ENCODE measurements at regions not wholly inside any gene's neighbourhood (a gene's known extent, or its start where the extent isn't known, plus 50 kb on each side); places are given as distances from the start of the nearest gene placed in this dataset.
"Not testable (repeated sequence)": the region's sequence is repeated elsewhere in the genome, so short reads cannot be mapped to it uniquely, and the experiment has no call there.

DNA sequence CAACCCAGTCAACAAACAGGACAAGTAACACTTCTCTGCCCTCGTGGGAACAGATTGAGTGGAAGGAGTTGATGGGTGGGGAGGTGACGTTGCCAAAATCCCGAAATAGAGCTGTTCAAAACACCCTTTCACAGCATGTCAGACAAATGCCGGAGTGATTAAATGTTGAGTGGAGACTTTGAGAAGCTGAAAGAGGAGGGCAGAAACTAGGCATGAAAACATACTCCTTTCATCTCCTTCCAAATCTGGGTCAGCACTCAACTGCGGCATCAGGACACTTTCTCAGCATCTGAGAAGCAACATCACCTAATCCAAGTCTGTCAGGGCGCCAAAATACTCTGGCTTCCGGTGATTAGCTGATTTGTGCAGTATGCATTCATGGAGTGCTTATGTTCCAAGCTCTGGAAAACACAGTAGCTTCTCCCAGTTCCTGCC, 51.5 kb upstream of the MRI1 start:
- no peak for DNase-seq (ENCODE audit: low spot score)

DNA sequence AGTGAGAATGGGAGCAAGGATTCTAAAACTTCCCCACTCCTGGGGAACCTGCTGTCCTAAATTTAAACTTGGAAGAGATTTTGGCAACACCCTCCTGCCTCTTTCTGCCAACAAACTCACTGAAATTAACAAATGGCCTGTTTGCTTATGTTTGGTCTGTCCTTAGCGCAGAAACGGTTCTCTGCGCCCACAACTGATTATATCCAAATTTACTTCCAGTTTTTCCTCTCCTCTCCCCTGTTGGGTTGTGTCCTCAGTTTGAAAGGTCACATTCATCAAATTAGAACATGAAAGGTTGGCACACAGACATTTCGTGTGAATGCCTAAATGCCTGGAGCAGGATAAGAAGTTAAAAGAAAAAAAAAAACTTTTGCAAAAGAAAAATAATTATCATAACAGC, 56.4 kb upstream of the MRI1 start:
- DNase-seq (ENCODE audit: low spot score), result no peak

DNA sequence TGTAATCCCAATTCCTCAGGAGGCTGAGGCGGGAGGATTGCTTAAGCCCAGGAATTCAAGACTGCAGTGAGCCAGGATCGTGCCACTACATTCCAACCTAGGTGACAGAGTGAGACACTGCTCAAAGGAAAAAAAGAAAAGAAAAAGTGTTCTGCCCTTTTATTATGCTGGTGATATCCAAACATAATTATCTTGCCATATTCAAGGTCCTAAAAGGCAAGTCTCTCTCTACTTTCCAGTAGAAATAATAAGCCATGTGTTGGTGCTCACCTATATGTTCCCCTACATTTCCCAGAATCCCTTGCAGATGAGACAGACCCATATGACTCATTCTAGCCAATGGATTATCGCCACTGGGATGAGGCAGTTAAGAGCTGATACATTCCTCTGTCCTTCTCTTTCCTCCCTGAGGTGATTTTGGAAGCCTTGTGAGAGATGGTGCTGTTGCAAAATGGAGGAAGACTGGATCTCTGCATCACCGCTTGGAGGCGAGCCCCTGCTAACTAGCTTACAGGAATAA, 58.3 kb upstream of the MRI1 start:
- no peak for DNase-seq (ENCODE audit: low spot score)

DNA sequence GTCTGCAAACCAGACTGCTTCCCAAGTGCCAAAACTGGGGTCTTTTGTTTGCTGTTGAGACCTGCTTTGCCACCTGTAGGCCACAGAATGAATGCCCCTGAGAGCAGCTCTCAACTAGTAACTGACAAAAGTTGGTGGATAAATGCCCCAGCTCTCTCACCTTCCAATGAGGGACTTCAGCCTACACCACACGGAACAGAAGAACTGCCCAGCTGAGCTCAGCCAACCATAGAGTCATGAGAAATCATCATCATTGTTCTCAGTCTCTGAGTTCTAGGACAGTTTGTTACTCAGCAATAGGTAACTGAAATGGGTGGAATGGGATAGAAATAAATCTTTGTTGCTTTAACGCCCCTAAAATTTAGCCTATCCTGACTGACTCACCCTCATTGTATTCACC, 59.1 kb upstream of the MRI1 start:
- no peak for DNase-seq (ENCODE audit: low spot score)

DNA sequence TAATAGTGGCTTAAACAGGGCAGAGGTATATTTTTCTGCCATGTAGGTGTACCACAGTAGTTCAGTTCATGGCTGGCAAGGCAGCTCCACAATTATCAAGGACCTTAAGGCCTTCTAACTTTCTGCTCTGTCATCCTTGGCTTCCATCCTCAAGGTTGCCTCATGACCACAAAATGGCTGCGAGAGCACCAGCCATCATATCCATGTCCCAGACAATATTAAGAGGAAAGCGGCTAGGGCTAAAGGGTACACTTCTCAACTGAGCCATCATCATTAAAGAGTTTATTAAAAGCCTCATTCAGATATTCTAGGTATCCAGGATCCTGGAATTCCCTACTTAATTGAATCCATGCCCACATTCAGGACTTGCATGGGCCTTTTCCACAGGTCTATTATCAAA, 62.7 kb upstream of the MRI1 start:
- no peak for DNase-seq (ENCODE audit: low spot score)

DNA sequence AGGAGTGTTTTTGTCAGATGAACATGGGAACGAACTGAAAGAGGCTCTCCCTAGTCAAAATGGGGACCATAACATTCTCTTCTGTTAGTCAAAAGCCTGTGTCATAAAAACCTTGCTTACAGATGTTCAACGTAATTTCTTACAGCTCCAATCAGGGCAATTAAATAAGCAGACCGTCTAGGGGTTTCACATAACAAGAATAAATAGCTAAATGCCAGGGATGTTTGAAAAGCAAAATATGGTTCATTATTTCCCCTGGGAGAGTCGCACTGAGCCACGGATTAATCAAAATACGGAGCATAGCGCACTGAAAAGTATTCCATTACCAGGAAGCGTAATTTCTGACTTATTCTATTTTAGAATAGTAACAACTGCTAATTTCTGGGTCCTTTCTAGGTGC, 63.7 kb upstream of the MRI1 start:
- no peak for DNase-seq (ENCODE audit: low spot score)

DNA sequence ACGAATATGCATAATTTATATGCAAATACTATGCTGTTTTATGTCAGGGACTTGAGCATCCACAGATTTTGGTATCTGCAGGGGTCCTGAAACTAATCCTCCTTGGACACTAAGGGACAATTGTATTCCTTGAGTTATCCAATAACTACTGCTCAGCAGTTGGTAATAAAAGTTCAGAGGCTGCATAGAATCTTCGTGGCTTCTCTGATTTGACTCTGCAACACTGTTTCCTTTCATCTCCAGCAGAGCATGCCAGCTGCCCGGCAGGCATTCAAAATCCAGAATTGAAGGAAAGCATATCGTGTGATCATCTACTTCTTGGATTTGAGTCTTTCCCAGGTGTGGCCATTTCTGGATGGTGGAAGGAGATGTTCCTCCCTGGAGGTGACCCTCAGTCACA, 64.5 kb upstream of the MRI1 start:
- DNase-seq (ENCODE audit: low spot score), result no peak

DNA sequence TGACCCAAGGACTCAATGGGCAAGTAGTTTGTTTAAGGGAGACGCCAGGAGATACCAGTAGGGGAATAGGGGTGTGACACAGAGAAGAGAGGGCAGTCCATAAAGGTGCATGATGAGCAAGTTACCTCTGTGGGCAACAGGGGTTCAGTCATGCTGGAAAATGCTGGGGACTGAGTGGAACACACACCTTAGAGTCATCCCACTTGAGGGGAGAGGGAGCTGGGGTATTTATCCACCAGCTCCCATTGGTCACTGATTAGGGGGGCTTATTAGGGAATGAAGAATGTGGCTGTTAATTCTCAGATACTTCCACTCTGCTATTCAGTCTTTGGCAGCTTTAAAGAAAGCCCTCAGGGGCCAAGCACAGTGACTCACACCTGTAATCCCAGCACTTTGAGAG, 67.5 kb upstream of the MRI1 start:
- DNase-seq (ENCODE audit: low spot score), result no peak

DNA sequence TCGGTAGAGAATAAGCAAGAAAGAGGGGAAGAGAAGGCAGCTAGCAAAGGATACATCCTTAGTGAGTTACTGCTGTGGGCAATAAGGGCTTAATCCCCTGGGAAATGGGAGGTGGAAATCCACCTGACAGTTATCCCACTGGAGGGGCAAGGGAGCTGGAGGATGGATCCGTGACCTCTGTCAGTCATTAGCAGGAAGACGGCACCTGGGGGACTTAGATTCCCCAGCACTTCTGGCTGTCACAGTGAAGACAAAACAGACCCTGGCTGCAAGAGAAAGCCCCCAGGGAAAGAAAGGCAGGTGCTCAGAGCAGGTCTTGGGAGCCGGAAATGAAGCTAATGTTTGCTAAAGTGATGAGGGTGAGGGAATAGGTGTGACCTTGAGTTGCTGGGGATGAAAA, 70.4 kb upstream of the MRI1 start:
- no peak for DNase-seq (ENCODE audit: low spot score)

DNA sequence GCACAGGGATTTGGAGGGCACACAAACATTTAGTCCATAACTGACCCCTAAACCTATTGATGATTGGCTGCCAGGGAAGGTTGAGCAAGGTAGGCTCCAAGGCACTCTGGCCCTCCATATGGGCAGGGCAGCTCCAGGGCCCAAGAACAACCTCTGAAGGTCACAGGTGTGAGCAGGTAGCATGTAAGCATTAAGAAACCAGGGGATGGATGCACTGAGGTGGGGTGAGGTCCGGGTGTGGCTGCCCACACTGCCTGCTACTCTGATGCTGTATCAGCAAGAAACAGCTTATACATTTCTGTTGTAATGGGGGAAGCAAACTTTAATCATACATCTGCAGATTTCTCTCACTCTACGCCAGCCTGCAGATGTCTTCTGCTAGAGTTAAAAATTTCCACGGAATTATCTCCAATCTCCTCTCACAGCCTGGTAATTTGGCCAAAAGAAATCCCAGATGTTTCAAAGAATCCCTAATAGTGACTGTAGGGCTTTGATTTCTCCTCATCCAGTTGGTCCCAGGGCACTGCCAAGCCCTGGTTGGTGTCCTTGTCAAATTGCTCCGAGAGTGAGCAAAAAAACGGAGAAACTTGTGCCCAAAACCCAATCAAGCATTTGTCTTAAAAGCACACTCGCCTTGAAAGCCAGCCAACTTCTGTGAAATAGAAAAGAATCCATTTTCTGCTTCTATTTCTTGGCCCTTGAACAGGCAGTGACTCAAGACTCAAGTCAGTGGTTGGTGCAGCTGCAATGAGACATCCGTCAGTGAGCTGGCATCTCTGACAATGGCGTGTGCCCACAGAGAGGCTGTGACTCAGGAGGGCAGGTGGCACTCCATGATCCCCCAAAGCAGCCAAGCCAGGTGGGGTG, 72.5 kb upstream of the MRI1 start:
- no peak for DNase-seq (ENCODE audit: low spot score)

DNA sequence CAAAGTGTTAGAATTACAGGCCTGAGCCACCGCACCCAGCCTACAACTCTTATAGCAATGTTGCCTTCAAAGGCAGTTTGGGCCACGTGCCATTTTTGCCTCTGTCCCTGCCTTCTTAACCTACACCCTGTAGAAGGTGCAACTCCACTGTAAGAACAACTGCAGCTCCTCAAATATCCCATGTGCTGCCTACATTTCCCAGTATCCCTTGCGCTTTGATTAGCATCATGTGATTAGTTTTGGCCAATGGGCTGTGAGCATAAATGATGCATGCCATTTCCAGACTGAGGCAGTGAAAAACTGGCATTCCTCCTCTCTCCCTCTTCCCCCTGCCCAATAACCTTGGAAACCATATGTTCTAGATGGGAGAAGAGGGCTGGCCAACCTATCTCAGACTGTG, 75.2 kb upstream of the MRI1 start:
- no peak for DNase-seq (ENCODE audit: low spot score)

DNA sequence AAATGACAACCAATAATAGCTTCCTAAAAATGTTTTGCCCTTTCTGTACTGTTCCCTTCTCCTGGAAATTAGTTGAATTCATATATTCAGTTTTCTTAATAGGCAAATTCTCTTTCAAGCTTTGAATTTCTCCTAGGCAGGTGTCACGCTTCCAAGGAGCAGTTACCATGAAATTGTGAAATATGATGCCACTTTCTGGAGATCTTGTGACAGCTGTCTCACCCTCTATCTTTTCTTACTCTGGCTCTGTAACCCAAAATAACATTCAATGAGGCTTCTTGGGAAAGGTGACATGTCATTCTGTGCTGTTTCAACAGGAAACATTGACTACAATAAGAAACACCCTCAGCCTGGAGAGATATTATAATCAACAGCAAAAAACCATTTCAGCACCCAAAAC, 80.3 kb upstream of the MRI1 start:
- no peak for DNase-seq (ENCODE audit: low spot score)

DNA sequence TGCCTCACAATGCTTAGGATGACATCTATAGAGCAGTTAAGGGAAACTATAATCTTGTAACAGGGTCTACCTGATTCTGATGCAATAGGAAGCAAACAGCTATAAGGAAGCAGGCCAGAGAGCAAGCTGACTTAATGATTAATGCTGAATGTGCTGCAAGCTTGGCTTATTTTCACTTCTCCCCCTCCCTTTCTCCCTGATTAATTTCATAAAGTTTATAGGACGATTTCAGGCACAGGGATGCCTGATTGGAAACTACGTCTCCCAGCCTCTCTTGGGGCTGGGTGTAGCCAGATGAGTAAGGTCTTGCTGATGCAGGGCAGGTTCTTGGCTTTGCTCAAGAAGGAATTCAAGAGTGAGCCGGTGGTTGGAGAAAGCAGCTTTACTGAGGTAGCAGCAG, 82.8 kb upstream of the MRI1 start:
- no peak for DNase-seq (ENCODE audit: low spot score)

DNA sequence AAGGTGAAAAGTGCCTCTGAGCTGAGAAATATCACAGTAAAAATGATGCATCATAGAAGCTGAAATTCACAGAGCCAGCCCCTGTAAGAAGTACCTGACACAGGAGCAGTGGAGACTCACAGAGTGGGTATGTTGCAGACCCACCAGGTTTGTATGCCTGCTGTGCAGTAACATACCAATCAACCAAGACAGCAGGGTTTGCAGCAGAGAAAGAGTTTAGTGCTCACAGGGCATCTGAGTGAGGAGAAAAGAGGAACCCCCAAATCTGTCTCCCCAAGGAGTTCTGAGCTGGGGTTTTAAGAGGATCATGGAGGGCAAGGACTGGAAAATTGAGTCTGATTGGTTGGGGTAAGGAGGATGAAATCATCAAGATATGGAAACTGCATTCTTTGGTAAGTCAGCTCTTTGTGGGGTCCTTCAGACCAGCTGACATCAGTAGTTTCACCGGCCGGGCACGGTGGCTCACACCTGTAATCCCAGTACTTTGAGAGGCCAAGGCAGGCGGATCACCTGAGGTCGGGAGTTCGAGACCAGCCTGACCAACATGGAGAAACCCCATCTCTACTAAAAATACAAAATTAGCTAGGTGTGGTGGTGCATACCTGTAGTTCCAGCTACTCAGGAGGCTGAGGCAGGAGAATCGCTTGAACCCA, 83.5 kb upstream of the MRI1 start:
- DNase-seq (ENCODE audit: low spot score), result not testable (repeated sequence)

DNA sequence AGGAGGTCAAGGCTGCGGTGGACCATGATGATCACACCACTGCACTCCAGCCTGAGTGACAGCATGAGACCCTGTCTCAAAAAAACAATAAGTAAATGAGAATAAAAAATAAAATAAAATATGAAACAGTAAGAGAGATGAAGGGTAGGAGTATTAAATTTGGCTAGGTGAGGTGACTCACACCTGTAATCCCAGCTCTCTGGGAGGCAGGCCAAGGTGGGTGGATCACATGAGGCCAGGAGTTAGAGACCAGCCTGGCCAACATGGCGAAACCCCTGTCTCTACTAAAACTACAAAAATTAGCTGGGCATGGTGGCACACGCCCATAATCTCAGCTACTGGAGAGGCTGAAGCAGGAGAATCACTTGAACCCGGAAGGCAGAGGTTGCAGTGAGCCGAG, 87.4 kb upstream of the MRI1 start:
- DNase-seq (ENCODE audit: low spot score), result not testable (repeated sequence)

DNA sequence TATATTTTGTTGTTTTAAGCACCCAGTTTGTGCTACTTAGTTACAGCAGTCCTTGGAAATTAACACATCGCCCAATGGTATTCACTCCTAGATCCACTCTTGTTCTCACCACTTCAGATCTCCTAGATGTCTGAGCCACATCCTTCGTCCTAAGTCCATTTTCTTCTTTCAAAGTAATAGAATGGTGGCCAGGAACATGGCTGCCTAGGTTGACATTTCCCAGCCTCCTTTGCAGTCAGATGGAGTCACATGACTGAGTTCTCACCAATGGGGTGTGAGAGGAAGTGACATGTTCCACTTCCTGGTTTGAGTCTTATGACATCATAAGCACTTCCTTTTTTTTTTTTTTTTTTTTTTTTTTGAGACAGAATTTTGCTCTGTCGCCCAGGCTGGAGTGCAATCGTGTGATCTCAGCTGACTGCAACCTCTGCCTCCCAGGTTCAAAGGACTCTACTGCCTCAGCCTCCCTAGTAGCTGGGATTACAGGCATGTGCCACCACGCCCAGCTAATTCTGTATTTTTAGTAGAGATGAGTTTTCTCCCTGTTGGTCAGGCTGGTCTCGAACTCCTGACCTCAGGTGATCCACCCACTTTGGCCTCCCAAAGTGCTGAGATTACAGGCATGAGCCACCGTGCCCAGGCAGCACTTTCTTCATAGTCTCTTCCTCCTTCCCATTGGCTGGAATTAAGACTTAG, 91.7 kb upstream of the MRI1 start:
- DNase-seq (ENCODE audit: low spot score), result not testable (repeated sequence)

DNA sequence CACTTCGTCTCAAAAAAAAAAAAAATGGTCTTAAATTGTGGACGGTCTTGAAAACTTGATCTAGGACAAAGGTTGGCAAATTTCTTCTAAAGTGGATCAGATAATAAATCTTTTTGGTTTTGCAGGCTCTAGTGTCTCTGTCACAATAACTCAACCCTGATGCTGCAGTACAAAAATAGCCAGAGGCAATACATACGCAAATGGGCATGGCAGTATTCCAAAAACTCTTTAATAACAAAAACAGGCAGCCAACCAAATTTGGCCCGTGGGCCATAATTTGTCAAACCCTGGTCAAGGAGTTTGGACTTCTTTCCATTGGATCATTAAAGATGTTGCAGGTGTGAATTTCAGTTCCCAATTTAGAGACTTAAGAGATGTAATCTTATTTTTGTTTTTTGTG, 93.5 kb upstream of the MRI1 start:
- DNase-seq (ENCODE audit: low spot score), result no peak

DNA sequence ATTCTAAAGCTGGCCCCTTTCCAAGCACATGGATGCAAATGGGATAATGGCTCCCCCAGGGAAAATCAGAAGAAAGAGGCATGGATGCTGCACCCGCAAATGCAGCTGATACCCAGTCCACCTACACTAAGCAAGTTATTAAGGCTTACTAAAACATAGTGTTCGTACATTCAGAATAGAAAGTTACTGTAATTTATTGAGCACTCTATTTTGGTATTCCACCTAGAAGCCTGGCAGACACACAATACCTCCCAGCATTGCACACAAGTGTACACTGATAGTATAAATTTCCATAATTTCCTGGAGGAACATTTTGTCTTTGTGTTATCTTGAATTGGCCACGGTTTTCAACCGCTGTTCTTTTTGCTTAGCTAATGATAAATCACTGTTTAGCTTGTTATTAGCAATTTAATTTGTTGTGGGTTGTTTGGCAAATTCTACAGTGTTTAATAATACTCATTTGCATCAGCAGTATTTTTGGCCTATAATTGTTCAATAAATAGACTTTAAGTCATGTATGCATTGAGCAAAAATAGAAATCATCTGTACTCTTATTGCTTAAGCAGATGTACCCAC, 94.5 kb upstream of the MRI1 start:
- no peak for DNase-seq (ENCODE audit: low spot score)

DNA sequence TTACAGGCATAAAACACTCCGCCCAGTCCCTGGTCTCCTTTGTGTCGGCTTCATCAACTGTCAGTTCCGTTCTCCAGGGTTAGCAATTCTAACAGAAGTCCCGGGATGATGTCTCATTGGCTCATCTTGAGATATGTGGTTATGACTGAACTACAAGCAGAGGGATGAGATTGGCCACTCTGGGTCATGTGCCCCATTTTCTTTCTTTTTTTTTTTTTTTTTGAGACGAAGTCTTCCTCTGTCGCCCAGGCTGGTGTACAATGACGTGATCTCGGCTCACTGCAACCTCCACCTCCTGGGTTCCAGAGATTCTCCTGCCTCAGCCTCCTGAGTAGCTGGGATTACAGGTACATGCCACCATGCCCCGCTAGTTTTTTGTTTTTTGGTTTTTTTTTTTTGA, 95.4 kb upstream of the MRI1 start:
- no peak for DNase-seq (ENCODE audit: low spot score)

DNA sequence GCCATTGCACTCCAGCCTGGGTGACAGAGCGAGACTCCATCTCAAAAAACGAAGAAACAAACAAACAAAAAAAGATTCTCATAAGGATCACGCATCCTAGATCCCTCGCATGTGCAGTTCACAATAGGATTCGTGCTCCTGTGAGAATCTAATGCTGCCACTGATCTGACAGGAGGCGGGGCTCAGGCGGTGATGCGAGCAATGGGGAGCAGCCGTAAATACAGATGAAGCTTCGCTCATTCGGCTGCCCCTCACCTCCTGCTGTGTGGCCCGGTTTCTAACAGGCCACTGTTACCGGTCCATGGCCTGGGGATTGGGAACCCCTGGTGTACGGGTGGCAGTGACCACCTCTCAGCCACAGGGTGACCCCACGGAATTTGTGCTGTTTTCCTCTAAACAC, 98.2 kb upstream of the MRI1 start:
- DNase-seq (ENCODE audit: low spot score), result no peak

DNA sequence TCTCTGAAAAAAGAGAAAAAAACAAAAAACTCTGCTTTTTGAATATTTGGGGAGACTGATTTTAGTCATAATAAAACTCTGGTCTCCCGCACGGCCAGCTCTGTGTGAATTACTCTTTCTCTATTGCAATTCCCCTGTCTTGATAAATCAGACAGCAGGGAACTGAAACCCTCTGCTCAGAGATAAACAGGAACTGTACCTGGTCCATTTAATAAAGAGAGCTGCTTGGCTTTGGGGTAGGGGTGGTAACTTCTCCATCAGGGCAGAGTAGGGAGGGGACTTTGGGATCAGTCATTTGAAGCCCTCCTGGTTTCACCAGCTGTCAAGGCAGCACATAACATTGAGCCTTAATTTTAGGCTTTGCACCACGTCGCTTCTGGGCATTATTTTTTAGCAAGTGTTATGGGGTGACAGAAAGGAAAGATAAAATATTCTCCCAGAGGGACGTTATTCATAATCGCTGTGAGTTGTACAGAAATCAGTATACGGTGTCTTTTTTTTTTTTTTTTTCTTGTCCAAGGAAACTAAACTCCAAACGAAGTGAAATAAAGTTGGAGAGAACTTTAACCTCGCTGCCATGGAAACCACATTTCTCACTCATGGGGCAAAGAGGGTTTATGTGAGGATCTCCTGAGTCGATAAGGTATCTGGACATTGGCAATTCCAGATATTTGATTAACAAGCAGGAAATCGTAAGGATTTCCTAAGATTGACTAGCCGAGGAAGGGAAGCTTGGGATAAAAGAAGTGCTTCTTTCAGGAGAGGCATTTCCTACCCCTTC, 99.0 kb upstream of the MRI1 start:
- no peak for DNase-seq (ENCODE audit: low spot score)

All from mucosa of gallbladder (tissue), 1 donor.